DMS79 treated with DMSO at 0.1 percent for 48 hours (cell line): ENCODE measurements at regions not wholly inside any gene's neighbourhood (a gene's known extent, or its start where the extent isn't known, plus 50 kb on each side); places are given as distances from the start of the nearest gene placed in this dataset.

Source experiments
- DNase-seq: peaks from one replicate; lab custom pipeline; 2025; lab: John Stamatoyannopoulos, UW

DNA sequence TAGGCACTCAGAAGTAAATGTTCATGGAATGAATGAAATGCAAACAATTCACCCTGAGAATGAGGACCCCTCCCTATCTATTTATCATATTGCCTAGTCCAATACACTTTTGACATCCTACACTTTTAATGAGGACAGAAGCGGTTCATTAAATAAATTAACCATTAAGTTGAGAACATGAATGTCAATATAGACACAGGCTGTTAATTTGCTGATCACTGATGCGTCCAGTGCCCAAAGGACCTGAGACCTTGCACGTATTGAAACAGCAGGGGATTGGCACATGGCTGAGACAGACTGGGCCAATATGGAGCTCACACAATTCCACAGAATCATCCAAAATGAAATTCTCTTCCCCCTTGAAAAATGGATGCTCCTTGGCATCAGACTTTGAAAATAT lies 430.0 kb downstream of the SLC4A3 start:
- no peak for DNase-seq

DNA sequence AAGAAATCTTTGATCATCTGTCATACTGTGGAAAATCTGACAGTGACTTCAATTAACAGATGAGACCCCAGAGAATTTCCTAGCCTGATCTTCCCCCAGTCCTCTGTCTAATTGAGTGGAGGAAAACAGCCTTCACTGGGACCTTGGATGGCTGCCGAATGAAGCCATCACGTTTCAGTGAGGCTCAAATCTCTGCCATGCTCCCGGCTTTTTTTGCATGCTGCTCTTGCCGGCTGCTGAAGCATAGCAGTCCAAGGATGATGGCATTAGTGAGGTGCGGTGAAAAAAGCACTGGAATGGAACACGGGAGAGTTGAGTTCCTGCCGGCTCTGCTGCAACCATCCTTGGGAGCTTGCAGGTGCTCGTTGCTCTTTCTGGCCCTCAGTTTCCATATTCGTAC lies 430.5 kb downstream of the SLC4A3 start:
- DNase-seq: no peak

DNA sequence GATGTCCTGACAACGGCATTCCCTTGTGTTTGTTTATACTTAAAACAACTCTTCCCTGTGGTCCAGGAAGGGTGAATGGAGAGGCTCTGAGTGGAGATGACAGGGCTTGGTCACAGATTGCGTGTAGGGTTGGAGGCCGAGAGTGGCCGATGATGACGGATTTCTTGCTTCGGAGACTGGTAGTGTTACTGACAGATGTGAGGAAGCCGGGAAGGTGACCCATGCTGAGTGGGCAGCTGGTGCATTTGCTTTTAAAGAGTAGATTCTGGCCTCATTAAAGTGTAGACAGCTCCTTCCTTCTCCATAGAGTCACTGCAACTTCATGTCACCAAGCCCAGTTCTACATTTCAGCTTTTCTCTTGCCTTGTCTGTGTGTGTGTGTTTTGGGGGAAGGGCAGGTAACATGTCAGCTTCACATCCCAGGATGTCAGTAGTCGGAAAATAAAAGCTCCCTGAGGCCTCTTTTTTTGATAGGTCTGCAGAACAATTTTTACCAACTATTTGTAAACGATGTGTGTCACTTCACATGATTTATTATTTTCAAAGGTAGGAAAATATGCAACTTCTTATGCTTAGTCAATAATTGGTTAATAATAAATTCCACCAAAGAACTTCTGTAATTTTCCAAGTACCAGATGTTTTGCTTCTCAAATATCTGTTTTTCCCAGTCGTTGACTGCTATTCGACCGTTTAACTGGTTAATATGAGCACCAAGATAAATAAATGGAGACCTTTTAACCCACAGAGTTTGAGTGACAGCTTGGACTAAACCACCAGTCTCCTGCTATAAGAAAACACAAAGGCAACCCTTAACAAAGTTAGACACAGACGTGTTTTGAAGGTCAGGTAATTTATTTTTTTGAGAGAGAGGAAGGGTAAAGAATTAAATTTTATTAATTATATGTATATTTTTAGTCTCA lies 436.9 kb downstream of the SLC4A3 start:
- DNase-seq: no peak

DNA sequence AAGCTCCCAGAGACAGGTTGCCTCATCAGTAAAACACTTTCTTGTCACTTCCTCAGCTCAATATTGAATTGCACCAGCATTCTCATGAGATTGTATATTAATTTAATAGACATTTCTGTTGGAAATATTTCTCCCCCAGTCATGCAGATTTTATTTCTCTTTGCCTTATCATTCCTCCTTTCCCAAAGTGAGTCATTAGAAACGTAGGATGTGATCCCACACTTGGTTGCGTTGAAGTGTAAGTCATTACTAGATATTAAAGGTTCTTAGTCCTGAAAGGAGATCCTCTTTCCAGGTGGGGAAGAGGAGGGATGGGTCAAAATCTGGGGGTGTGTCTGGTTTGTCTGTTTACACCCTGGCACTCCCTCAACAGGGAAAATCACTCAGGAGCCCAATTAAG lies 438.2 kb downstream of the SLC4A3 start:
- DNase-seq: no peak

DNA sequence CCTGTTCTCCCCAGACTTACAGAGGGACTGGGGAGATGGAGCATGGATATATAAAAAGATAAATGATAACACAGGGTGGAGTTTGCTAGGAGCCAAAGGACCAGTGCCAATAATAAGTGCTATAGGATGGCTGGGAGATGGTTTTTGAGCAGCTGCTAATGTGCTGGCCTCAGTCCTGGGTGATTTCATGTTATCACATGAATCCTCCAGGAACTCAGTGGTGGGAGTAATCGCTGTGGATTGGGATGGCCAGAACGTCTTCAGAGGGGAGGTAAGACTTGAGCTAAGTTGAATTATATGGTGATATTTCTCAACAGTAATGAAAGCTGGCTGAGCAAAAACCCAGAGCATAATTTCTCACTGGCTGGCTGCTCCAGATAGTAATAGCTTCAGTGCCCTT lies 441.4 kb downstream of the SLC4A3 start:
- no peak for DNase-seq

DNA sequence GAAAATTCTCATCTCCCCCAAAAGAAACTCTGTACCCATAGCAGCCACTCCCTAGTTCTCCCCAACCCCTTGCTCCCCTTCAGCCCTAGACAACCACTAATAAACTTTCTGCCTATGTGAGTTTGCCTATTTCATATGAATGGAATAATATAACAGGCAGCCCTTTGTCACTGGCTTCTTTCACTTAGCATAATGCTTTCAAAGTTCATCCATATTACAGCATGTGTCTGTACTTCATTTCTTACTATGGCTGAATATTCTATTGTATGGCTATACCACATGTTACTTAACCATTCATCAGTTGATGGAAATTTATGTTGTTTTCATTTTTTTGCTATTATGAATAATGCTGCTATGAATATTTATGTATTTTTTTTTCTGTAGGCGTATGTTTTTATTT lies 442.9 kb downstream of the SLC4A3 start:
- no peak for DNase-seq

DNA sequence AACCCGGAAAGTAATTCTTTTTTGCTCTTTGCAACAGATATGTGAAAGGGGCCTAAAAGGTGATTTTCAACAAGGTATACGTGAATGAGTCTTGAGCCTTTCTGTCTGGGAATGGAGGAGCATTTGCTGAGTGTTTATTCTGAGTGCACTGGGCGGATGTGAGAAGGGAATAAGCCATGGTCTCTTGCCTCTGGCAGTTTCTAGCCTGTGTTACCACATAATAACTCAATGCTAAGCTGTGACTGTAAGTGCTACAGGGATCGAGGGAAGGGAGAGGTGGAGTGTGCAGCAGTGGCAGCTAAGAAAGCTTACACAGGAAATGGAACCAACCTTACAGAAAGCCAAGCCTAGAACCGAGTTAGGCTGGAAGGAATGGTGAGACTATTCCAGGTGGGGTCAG lies 444.3 kb downstream of the SLC4A3 start:
- DNase-seq: no peak

DNA sequence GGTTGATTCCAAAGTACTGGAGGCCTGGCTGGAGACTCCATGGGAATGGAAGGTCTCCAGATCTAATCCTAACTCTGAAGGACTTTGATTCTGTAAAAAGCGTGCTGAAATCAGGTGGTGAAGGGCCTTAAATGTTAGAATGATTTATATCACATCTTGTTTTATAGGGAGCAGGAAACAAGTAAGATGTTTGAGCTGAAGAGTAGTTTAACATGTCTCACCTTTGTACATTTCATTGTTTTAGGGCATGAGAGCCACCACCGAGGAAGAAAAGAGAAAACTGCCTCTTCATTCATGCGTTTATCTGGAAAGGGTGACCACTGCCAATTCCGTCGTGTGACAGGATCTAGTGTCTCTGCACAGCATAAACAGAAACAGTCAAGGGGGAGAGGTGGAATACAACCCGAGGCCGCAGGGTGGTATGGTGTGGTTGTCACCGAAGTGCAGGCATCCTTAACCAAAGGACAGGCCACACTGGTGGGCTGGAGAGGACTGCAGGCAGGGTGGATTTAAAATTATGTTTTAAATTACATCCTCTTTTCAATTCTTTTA lies 445.3 kb downstream of the SLC4A3 start:
- no peak for DNase-seq

DNA sequence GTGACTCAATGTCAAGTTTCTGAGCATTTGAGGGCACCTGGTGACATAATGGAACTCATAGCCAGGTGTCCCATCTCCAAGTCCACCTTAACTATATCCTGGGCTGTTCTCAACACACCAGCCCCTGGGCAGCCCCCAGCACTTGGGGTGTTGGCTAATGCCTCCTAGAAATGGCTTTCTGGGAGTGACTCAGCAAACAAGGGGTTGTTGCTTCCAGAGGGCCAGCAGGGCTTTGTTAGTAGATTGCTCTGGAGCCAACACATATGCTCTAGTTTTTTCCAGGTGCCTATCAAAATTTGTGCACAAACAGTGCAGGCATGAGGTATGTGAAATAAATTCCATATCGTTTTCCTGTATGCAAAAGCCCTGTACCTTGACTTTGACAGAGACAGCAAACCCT lies 448.4 kb downstream of the SLC4A3 start:
- DNase-seq: no peak

DNA sequence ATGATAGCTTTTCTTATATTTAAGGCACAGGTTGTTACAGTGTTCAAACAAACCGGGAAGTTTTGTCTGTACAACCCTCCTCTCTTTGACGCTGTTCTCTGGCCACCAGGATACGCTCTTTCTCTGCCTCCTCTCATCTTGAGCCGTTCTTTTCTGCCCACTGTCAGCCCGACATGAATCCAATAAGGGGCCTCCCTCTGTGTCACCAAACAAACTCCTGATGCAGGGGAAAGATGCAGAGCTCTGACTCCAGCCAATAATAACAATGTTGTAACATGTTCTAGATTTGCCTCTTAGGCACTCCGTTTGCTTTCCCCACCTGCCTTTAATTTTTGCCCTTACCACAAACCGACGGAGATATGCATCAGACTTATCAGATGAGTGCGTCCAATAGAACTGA lies 449.3 kb downstream of the SLC4A3 start:
- no peak for DNase-seq

DNA sequence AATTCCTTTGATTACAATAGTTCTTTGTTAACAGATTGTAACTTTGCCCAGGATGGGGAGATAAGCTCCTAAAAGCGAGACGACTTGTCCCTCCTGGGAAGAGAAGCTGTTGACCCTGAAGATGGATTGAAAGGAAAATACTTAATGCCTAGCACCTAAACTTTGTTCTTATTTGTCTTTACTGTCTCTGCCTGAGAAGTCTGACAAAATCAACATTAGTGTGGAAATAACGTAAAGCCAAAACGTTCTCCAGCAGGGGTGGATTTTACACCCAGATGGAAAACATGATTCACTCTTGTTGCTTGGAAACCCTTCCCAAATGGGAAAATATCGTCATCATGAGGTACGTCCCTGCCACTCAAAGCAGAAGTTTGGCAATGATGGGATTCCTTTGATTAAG lies 450.1 kb downstream of the SLC4A3 start:
- DNase-seq: no peak

DNA sequence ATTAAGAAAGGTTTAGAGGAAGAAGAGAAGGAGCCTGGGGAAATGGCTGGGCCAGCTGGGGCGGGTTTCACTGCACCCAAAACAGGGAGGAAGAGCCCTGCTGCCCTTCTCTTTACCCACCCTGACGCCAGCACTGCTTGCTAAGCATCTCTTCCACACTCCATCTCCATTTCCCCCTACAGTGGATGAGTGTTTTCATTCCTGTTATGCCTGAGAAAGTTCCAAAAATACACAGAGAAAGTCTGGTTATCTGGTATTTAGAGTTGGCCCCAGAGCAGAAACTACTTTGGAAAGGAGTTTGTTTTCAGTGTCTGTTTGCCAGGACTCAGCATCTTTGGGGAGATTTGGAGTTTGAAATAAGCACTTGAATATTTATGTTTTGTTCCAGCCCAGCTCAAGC lies 451.0 kb downstream of the SLC4A3 start:
- peak; percentile 38 for DNase-seq

DNA sequence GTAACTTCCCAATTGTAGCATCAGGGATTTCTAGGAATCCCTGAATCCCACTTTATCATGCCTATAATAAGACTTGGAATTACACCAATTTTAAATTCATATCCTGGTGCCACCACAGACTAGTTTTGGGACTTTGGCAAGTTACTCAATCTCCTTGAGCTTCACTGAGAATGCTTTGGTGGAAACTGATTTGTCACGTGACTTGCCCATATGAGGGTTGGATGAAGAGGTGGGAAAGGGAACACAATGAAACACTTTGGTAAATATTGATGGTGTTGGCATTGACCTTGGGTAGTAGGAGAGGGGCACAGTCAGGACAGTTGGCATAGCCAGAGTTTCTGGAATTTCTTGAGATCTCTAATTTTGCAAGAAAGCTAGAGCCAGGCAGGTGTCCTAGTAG lies 452.2 kb downstream of the SLC4A3 start:
- no peak for DNase-seq

DNA sequence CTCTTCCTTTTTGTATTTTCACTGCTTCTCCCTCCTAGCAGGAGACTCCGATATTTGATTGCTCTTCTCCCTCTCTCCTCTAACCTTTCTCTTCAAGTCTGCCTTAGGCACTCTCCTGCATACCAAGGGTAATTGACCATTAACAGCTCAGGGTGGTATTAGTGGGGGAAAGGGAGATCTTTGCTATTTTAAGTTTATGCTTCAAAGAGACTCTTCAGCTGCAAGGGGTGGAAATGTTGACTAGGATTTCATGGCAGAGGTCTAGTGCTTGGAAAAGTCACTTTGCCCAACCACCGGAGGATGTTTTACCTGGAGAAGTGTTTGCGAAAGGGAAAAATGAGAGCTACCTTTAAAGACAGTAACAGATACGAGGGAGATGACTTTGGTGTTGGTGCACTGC lies 453.7 kb downstream of the SLC4A3 start:
- DNase-seq: peak; percentile 44

DNA sequence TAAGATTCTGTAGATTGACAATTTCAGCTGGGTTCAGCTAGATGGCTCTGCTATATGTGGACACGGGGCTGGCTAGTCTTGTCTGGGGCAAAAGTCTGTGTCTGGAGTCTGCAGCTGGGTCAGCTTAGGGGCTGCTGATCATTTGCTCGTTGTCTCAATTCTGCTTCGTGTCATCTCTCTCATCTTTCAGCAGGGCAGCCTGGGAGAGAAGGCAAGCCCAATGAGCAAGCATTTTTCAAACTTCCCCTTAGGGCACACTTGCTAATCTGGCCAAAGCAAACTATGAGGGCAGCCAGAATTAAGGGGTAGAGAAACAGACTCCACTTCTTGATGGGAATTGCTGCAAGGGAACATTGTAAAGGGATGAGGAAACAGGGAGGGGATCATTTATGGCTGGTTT lies 462.6 kb downstream of the SLC4A3 start:
- no peak for DNase-seq

DNA sequence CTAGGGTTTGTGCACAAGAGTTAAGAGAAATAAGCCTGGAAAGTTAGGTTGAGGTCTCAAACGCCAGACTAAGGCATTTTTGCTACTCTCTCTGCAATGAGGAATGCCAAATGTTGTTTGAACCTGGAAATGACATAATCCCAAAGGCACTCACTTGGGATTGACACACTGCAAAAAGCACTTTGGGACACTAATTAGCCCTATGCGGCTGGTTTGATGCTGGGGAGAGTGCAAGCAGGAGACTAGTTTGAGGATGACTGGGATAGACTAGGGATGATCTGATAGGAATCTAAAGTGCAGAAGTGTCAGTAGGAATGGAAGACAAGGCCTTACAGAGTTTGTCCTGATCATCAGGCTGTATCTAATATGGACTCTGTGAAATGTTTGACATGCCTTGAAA lies 469.0 kb downstream of the SLC4A3 start:
- no peak for DNase-seq

DNA sequence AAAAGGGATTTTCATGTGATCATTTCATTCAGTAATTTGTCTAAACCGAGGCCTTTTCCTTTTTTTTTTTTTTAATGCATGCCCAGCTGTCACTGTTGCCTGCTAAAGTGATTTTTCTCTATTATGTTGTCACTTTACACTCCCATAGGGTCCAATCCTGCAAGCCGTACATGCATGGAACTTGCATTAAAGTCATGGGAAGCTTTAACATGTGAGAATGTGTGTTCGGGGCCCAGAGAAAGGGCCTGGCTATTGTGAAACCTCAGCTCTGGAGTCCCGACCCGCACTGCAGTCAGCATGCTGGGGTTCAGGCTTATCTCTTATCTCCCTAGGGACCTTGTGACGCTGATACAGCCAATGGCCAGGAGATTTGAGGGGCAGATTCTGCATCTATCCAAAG lies 474.6 kb downstream of the SLC4A3 start:
- DNase-seq: no peak

DNA sequence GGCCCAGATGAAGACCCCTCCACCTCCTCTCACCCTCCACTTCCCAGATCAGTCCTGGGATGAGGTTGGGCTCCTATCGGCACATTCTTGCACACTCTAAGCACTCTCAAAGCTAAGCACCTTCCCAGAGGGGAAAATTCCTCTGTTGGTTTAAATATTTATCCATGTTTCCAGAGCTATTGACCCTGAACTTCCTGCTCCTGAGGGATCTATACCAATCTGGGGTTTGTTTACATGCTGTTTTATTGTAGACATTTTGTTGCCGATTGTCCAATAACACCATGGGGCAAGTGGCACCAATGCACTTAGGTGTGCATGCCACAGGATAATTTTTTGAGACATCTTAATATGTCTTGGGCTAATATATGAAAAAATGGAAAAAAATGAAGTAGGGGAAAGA lies 476.2 kb downstream of the SLC4A3 start:
- no peak for DNase-seq

DNA sequence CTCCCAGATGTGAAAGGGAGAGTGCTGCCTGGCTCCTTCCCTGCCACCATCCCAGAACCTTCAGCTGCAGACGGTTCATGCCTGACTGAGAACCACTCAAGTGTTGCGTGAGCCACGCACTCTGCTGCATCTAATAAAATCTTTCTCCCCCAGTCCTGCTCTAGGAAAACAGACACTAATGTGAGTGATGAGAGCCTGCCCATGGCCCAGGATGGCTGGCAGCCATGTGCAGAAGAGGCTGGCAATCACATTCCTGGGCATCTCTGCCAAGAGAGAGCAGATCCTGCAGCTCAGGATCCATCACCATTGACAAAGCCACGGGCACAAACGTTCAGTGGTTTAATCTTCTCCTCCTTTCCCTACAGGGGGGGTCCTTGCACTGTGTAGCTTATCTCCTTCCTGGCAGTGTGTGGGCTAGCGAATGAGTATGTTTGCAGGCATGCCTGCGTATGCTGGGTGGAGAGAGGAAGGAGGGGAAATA lies 477.5 kb downstream of the SLC4A3 start:
- DNase-seq: peak; percentile 87

DNA sequence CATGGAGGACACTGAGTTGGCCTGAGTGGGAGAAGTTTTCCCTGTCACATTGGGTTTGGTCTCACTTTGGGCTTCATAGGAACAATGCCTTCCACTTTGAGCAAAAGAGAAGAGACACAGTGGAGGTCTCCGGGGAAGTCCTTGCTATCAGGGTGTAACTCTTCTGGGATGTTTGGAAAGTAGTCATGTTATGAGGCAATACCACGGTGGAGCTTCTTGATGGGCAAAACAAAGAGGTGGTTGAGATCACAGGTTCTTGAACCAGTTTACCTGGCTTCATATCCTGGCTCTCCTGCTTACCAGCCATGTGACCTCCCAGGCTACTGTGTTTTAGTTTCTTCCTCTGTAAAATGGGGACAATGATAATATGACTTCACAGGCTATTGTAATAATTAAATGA lies 478.6 kb downstream of the SLC4A3 start:
- no peak for DNase-seq

DNA sequence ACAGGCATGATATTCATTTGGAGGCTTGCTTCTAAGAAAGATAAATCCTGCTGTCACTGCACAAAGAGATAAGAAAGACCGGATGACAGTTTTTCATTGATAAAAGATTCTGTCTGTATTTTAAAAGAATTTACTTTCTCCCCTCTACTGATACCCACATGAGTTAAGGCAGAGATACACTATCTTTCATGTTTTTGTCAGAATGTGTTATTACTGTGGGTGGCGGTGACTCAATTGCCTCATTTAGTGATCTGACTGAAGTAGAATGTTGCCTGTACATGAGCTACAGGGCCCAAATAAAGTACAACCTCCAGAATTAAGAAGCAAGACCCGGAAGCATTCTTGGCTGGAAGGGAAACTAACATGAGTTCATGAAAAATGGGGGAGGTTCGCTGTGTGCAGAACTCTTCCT lies 480.0 kb downstream of the SLC4A3 start:
- DNase-seq: no peak

DNA sequence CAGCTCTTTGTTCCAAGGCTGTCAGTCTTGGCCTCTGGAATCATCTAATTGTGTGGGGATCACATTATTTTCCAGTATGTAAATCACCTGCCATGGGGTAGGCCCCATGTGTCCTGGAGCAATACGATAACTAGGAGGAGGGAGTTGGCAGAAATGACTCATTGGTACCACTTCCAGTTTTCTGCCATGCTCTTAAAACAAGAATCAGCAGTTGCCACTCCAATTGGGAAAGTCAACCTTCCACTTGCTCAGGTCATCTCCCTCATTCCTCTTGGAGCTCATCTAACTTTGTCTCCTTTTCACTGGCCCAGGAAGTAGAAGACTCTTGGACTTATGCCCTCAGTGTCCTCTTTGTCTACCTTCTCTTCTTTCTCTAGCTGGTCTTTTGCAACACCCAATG lies 487.0 kb downstream of the SLC4A3 start:
- DNase-seq: no peak

DNA sequence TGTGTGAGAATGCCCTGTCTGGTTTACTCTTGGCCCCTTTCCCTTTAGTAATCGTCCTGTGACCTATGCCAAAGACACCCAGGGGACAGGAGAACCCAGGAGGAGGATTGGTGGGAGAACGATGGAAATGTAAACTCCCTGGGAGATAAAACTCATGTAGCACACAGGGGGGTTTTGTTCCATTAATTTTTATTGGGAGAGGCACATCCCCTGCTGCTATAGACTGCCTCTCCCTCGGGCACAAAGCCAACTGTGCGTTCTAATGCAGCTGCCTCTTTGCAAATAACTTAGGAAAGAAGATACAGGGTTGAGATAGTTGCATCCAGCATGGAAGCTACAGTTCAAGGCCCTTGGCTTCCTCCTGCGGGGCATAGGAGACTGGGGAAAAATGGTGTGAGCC lies 489.6 kb downstream of the SLC4A3 start:
- no peak for DNase-seq

DNA sequence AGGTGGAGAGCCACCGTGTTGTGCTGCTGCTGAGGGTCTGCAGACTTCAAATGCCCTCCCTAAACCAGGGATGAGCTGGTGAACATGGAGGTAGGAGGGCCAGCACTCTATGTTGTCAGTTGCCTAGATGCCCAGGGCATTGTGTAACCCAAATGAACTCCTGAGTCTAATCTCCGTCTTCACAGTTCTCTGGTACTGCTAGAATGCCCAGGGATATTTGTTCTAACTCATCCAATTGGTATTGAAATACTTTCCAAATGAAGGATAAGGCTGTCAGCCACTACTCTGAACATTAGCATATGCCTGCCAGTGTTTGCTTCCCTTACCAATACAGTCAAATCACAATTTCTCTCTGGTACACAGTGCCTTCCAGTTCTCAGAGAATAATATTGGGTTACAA lies 492.6 kb downstream of the SLC4A3 start:
- DNase-seq: no peak
